ENCODE measurements at regions not wholly inside any gene's neighbourhood (a gene's known extent, or its start where the extent isn't known, plus 50 kb on each side); places are given as distances from the start of the nearest gene placed in this dataset.
A peak's percentile ranks its signal among the peaks of the same experiment; 100 is the strongest.

GRCh38 chr1:199463521-199464127, 563.9 kb upstream of the NR5A2 start:
- H3K36me3 ChIP-seq (ENCODE audit: insufficient read depth, low read length), result no peaks in the 10 kb centered on the region
- no peaks in the 10 kb centered on the region for H3K4me1 ChIP-seq (ENCODE audit: insufficient read depth, low read length)
- H3K4me3 ChIP-seq (ENCODE audit: insufficient read depth, low read depth, low read length), result no peak overlapping the region
- H4K20me1 ChIP-seq (ENCODE audit: insufficient read depth, low read length), result no peaks in the 10 kb centered on the region
- Mint-ChIP-seq H3K36me3 (ENCODE audit: low read depth, unreplicated experiment) (peaks cover 4% of the 10 kb centered on the region), H3K4me1 (ENCODE audit: low read depth, unreplicated experiment) (no peaks in the 10 kb centered on the region), H3K9me3 (ENCODE audit: unreplicated experiment) (peaks cover 3% of the 10 kb centered on the region), H3K4me3 (ENCODE audit: unreplicated experiment) (no peak overlapping the region), H3K27ac (ENCODE audit: unreplicated experiment) (peak overlapping the region; percentile 42), H3K27me3 (ENCODE audit: low read depth, unreplicated experiment) (no peaks in the 10 kb centered on the region)
- H3K4me2 ChIP-seq (ENCODE audit: low read length), result no peak overlapping the region
- no peaks in the 10 kb centered on the region for H3K9me3 ChIP-seq (ENCODE audit: insufficient read depth, low read depth, low read length)
- no peak overlapping the region for H3K9ac ChIP-seq (ENCODE audit: low read length)
- H3K27me3 ChIP-seq (ENCODE audit: insufficient read depth, low read length), result no peaks in the 10 kb centered on the region
- H2AFZ ChIP-seq (ENCODE audit: low read depth, low read length), result no peak overlapping the region
- TF ChIP-seq, protein P1, sequence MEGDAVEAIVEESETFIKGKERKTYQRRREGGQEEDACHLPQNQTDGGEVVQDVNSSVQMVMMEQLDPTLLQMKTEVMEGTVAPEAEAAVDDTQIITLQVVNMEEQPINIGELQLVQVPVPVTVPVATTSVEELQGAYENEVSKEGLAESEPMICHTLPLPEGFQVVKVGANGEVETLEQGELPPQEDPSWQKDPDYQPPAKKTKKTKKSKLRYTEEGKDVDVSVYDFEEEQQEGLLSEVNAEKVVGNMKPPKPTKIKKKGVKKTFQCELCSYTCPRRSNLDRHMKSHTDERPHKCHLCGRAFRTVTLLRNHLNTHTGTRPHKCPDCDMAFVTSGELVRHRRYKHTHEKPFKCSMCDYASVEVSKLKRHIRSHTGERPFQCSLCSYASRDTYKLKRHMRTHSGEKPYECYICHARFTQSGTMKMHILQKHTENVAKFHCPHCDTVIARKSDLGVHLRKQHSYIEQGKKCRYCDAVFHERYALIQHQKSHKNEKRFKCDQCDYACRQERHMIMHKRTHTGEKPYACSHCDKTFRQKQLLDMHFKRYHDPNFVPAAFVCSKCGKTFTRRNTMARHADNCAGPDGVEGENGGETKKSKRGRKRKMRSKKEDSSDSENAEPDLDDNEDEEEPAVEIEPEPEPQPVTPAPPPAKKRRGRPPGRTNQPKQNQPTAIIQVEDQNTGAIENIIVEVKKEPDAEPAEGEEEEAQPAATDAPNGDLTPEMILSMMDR (IDR thresholded peaks at IDR 0.05; ENCODE audit: insufficient read depth, low read depth, low read length), result peak; percentile 76
- TF ChIP-seq EZH2 (IDR thresholded peaks at IDR 0.05; ENCODE audit: insufficient read depth, low read length), result no peak
- no peak overlapping the region for H3K27ac ChIP-seq (ENCODE audit: low read depth, low read length)
- H3K79me2 ChIP-seq (ENCODE audit: insufficient read depth, low read length), result no peaks in the 10 kb centered on the region
- DNase-seq (ENCODE audit: low read depth) (peak; percentile 59), FAIRE-seq (peak; percentile 89)

DNA sequence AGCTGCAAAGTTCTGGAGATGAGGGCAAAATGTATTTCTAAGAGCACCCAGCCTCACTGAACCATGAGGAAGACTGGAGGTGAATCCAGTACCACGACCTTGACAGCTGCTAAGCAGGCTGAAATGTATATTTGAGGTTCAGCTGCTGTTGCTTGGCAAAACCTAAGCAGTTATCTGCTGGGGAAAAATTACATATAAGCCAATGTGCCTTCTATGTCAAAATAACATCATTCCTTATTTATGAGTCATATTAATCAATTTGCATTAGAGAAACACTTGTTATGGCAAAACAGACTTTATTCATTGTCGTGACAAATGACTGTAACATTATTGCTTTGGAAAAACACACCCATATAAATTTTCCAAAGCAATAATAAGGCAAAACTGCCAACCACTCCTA, 560.5 kb upstream of the NR5A2 start:
- no peak for FAIRE-seq
- H3K4me1 Mint-ChIP-seq (ENCODE audit: low read depth, unreplicated experiment), result no peaks in the 10 kb centered on the region
- no peaks in the 10 kb centered on the region for H3K27me3 Mint-ChIP-seq (ENCODE audit: low read depth, unreplicated experiment)
- Histone ChIP-seq H4K20me1 (ENCODE audit: insufficient read depth, low read length) (no peaks in the 10 kb centered on the region), H3K4me3 (ENCODE audit: insufficient read depth, low read depth, low read length) (no peak overlapping the region), H3K9me3 (ENCODE audit: insufficient read depth, low read depth, low read length) (no peaks in the 10 kb centered on the region), H3K9ac (ENCODE audit: low read length) (no peak overlapping the region), H3K4me1 (ENCODE audit: insufficient read depth, low read length) (no peaks in the 10 kb centered on the region), H3K27me3 (ENCODE audit: insufficient read depth, low read length) (no peaks in the 10 kb centered on the region), H3K27ac (ENCODE audit: low read depth, low read length) (no peak overlapping the region), H3K79me2 (ENCODE audit: insufficient read depth, low read length) (no peaks in the 10 kb centered on the region), H2AFZ (ENCODE audit: low read depth, low read length) (no peak overlapping the region), H3K4me2 (ENCODE audit: low read length) (no peak overlapping the region), H3K36me3 (ENCODE audit: insufficient read depth, low read length) (no peaks in the 10 kb centered on the region)
- no peak overlapping the region for H3K27ac Mint-ChIP-seq (ENCODE audit: unreplicated experiment)
- no peak for DNase-seq (ENCODE audit: low read depth)
- H3K36me3 Mint-ChIP-seq (ENCODE audit: low read depth, unreplicated experiment), result peaks cover 4% of the 10 kb centered on the region
- H3K9me3 Mint-ChIP-seq (ENCODE audit: unreplicated experiment), result peaks cover 3% of the 10 kb centered on the region
- no peak overlapping the region for H3K4me3 Mint-ChIP-seq (ENCODE audit: unreplicated experiment)
- TF ChIP-seq EZH2 (IDR thresholded peaks at IDR 0.05; ENCODE audit: insufficient read depth, low read length), result no peak

- Histone ChIP-seq H3K9me3 (ENCODE audit: insufficient read depth, low read depth, low read length) (no peaks in the 10 kb centered on the region), H3K9ac (ENCODE audit: low read length) (no peak overlapping the region), H4K20me1 (ENCODE audit: insufficient read depth, low read length) (no peaks in the 10 kb centered on the region), H3K36me3 (ENCODE audit: insufficient read depth, low read length) (no peaks in the 10 kb centered on the region), H3K4me2 (ENCODE audit: low read length) (no peak overlapping the region), H3K27ac (ENCODE audit: low read depth, low read length) (no peak overlapping the region), H3K79me2 (ENCODE audit: insufficient read depth, low read length) (no peaks in the 10 kb centered on the region), H3K4me3 (ENCODE audit: insufficient read depth, low read depth, low read length) (no peak overlapping the region), H3K27me3 (ENCODE audit: insufficient read depth, low read length) (no peaks in the 10 kb centered on the region), H3K4me1 (ENCODE audit: insufficient read depth, low read length) (no peaks in the 10 kb centered on the region), H2AFZ (ENCODE audit: low read depth, low read length) (no peak overlapping the region)
- H3K4me3 Mint-ChIP-seq (ENCODE audit: unreplicated experiment), result no peak overlapping the region
- H3K27ac Mint-ChIP-seq (ENCODE audit: unreplicated experiment), result no peak overlapping the region
- no peaks in the 10 kb centered on the region for H3K9me3 Mint-ChIP-seq (ENCODE audit: unreplicated experiment)
- no peaks in the 10 kb centered on the region for H3K4me1 Mint-ChIP-seq (ENCODE audit: low read depth, unreplicated experiment)
- DNase-seq (ENCODE audit: low read depth), result no peak
- no peak for FAIRE-seq
- H3K36me3 Mint-ChIP-seq (ENCODE audit: low read depth, unreplicated experiment), result no peaks in the 10 kb centered on the region
- no peaks in the 10 kb centered on the region for H3K27me3 Mint-ChIP-seq (ENCODE audit: low read depth, unreplicated experiment)
- TF ChIP-seq EZH2 (IDR thresholded peaks at IDR 0.05; ENCODE audit: insufficient read depth, low read length), result no peak
- TF ChIP-seq, protein P1 (IDR thresholded peaks at IDR 0.05; ENCODE audit: insufficient read depth, low read depth, low read length), result no peak
Observed at GRCh38 chr1:199472018-199472417, 555.5 kb upstream of the NR5A2 start.

Data from astrocyte (in vitro differentiated cells and primary cell).